Peyer's patch (tissue), 4 donors: ENCODE measurements at regions not wholly inside any gene's neighbourhood (a gene's known extent, or its start where the extent isn't known, plus 50 kb on each side); places are given as distances from the start of the nearest gene placed in this dataset.

Experiments used
- CTCF ChIP-seq, 6 experiments: fragments of 450-650 bp in 4 of 6; fragments of 200-600 bp in 2 of 6; sonication (generic) in 1 of 6; IDR thresholded peaks; one replicate each; pipeline ENCODE4 v1.5.1; 2017 to 2019; ENCODE audit warnings: antibody characterized with exemption in 6 of 6, mild to moderate bottlenecking in 3 of 6, moderate library complexity in 1 of 6
- POLR2A ChIP-seq, 2 donors: fragments of 450-650 bp; IDR thresholded peaks; one replicate each; pipeline ENCODE4 v1.5.1; 2017; ENCODE audit warnings: antibody characterized with exemption in 2 of 2, mild to moderate bottlenecking in 2 of 2, moderate library complexity in 2 of 2

DNA sequence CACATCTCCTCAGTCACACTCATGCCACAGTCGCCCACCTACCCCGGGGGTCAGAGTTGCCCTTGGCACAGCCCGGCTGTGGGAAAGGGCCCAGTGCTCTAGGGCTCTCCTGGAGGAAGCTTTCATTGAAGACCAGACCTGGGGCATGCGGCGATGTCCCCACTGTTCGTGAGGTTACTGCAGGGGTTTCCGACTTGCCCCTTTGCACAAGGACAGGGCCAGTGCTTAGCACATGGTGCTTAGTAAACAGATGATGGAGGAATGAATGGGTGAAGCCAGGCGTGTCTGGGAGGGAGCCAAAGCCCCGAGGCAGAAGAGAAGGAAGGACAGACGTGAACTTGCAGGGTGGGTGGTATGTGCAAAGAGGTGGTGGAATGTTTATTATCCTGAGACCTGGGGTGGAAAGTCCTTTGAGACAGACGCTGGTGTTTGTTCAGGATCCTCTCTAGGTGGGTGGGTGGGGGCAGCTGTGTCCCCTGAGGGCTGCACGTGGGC, 205.9 kb upstream of the ARL4C start:
- TF ChIP-seq POLR2A (IDR thresholded peaks at IDR 0.05) (no peak), CTCF (IDR thresholded peaks at IDR 0.05) (no peak)
